Smooth muscle cell (in vitro differentiated cells): ENCODE measurements at regions not wholly inside any gene's neighbourhood (a gene's known extent, or its start where the extent isn't known, plus 50 kb on each side); places are given as distances from the start of the nearest gene placed in this dataset.

Experiments
- DNase-seq: peaks from one replicate; lab custom pipeline; 2025; ENCODE audit not compliant: unreplicated experiment; lab: John Stamatoyannopoulos, UW
- H2AFZ ChIP-seq: fragments of 200-600 bp; sonication (generic); 2 replicates; pipeline ENCODE4 v1.6.0; 2016; ENCODE audit warnings: antibody characterized with exemption, low read depth, mild to moderate bottlenecking
- H3F3A ChIP-seq: fragments of 200-600 bp; sonication (generic); 2 replicates; pipeline ENCODE4 v1.6.0; 2017; ENCODE audit warnings: antibody characterized with exemption, low read depth
- H3K27ac ChIP-seq: fragments of 200-600 bp; sonication (generic); 2 replicates; pipeline ENCODE4 v1.5.1; 2016; ENCODE audit warnings: low read depth, mild to moderate bottlenecking
- H3K27me3 ChIP-seq: fragments of 200-600 bp; sonication (generic); 2 replicates; pipeline ENCODE4 v1.6.1; 2016; ENCODE audit warnings: low read depth, mild to moderate bottlenecking
- H3K36me3 ChIP-seq: fragments of 200-600 bp; sonication (generic); 2 replicates; pipeline ENCODE4 v1.5.1; 2016; ENCODE audit warnings: low read depth
- H3K4me1 ChIP-seq: fragments of 200-600 bp; sonication (generic); 2 replicates; pipeline ENCODE4 v1.5.1; 2016; ENCODE audit warnings: low read depth
- H3K4me2 ChIP-seq: fragments of 200-600 bp; sonication (generic); 2 replicates; pipeline ENCODE4 v1.6.0; 2016; ENCODE audit warnings: mild to moderate bottlenecking
- H3K4me3 ChIP-seq: fragments of 200-600 bp; sonication (generic); 2 replicates; pipeline ENCODE4 v1.5.1; 2016; ENCODE audit warnings: mild to moderate bottlenecking
- H3K79me2 ChIP-seq: fragments of 200-600 bp; sonication (generic); 2 replicates; pipeline ENCODE4 v1.6.0; 2016; ENCODE audit warnings: low read depth, mild to moderate bottlenecking
- H3K9ac ChIP-seq: fragments of 200-600 bp; sonication (generic); 2 replicates; pipeline ENCODE4 v1.6.0; 2016; ENCODE audit warnings: low read depth
- H3K9me3 ChIP-seq: fragments of 200-600 bp; sonication (generic); replicated peaks from 2 replicates; pipeline ENCODE4 v1.5.1; 2016; ENCODE audit warnings: low read depth
- H4K20me1 ChIP-seq: fragments of 200-600 bp; sonication (generic); 2 replicates; pipeline ENCODE4 v1.6.0; 2016; ENCODE audit warnings: low read depth
- CTCF ChIP-seq: fragments of 200-600 bp; sonication (generic); IDR thresholded peaks from 2 replicates; pipeline ENCODE4 v1.5.1; 2017; ENCODE audit warnings: borderline replicate concordance, mild to moderate bottlenecking, antibody characterized with exemption; ENCODE audit not compliant: insufficient read depth, poor library complexity, severe bottlenecking
- WGBS: methylation state at CpG from one replicate; pipeline ENCODE4 v1.1.7; 2016; ENCODE audit warnings: low lambda C conversion rate; 5-methylcytosine and 5-hydroxymethylcytosine counted together

- no peak overlapping the region for H3K4me3 ChIP-seq
- no peak for TF ChIP-seq CTCF
- no peaks in the 10 kb centered on the region for H3F3A ChIP-seq
- H3K4me2 ChIP-seq, result no peak overlapping the region
- H3K9me3 ChIP-seq, result no peaks in the 10 kb centered on the region
- H3K79me2 ChIP-seq, result no peaks in the 10 kb centered on the region
- no peaks in the 10 kb centered on the region for H4K20me1 ChIP-seq
- no peak overlapping the region for H2AFZ ChIP-seq
- H3K4me1 ChIP-seq, result no peaks in the 10 kb centered on the region
- DNase-seq, result no peak
- no peak overlapping the region for H3K9ac ChIP-seq
- H3K27me3 ChIP-seq, result no peaks in the 10 kb centered on the region
- H3K36me3 ChIP-seq, result no peaks in the 10 kb centered on the region
- no peak overlapping the region for H3K27ac ChIP-seq
Observed at GRCh38 chr4:18756671-18757070, 735.1 kb upstream of the LCORL start.

GRCh38 chr4:18754180-18754579, 732.6 kb upstream of the LCORL start:
- no peaks in the 10 kb centered on the region for H3F3A ChIP-seq
- H3K4me2 ChIP-seq, result no peak overlapping the region
- H3K4me3 ChIP-seq, result no peak overlapping the region
- H3K79me2 ChIP-seq, result no peaks in the 10 kb centered on the region
- no peaks in the 10 kb centered on the region for H3K36me3 ChIP-seq
- no peak overlapping the region for H3K27ac ChIP-seq
- H3K9ac ChIP-seq, result no peak overlapping the region
- no peaks in the 10 kb centered on the region for H4K20me1 ChIP-seq
- TF ChIP-seq CTCF, result no peak
- H2AFZ ChIP-seq, result no peak overlapping the region
- no peak for DNase-seq
- H3K27me3 ChIP-seq, result no peaks in the 10 kb centered on the region
- no peaks in the 10 kb centered on the region for H3K4me1 ChIP-seq
- 72% methylated on average over 2 of the region's 2 CpGs for WGBS
- no peaks in the 10 kb centered on the region for H3K9me3 ChIP-seq

- H4K20me1 ChIP-seq, result no peaks in the 10 kb centered on the region
- H3K4me2 ChIP-seq, result no peak overlapping the region
- no peak for DNase-seq
- H3K79me2 ChIP-seq, result no peaks in the 10 kb centered on the region
- H3K4me3 ChIP-seq, result no peak overlapping the region
- H3K9ac ChIP-seq, result no peak overlapping the region
- H3F3A ChIP-seq, result no peaks in the 10 kb centered on the region
- H3K9me3 ChIP-seq, result no peaks in the 10 kb centered on the region
- no peaks in the 10 kb centered on the region for H3K27me3 ChIP-seq
- TF ChIP-seq CTCF, result no peak
- 36% methylated on average over 1 of the region's 1 CpG for WGBS
- no peak overlapping the region for H2AFZ ChIP-seq
- no peak overlapping the region for H3K27ac ChIP-seq
- no peaks in the 10 kb centered on the region for H3K36me3 ChIP-seq
- no peaks in the 10 kb centered on the region for H3K4me1 ChIP-seq
Observed at GRCh38 chr4:18751083-18751482, 729.5 kb upstream of the LCORL start.

GRCh38 chr4:18749391-18749790, 727.8 kb upstream of the LCORL start:
- H3K27me3 ChIP-seq, result no peaks in the 10 kb centered on the region
- H3K4me3 ChIP-seq, result no peak overlapping the region
- no peak for DNase-seq
- no peak for TF ChIP-seq CTCF
- H3F3A ChIP-seq, result no peaks in the 10 kb centered on the region
- no peaks in the 10 kb centered on the region for H3K4me1 ChIP-seq
- no peak overlapping the region for H3K27ac ChIP-seq
- H4K20me1 ChIP-seq, result no peaks in the 10 kb centered on the region
- H3K9ac ChIP-seq, result no peak overlapping the region
- WGBS, result 44% methylated on average over 2 of the region's 2 CpGs
- H2AFZ ChIP-seq, result no peak overlapping the region
- H3K36me3 ChIP-seq, result no peaks in the 10 kb centered on the region
- H3K79me2 ChIP-seq, result no peaks in the 10 kb centered on the region
- H3K4me2 ChIP-seq, result no peak overlapping the region
- no peaks in the 10 kb centered on the region for H3K9me3 ChIP-seq
